ENCODE measurements at regions not wholly inside any gene's neighbourhood (a gene's known extent, or its start where the extent isn't known, plus 50 kb on each side); places are given as distances from the start of the nearest gene placed in this dataset.

GRCh38 chr20:51217347-51218045 is 194.6 kb upstream of the KCNG1 start:
- DNase-seq (ENCODE audit: low read depth) = no peak

GRCh38 chr20:51216850-51217249 is 193.9 kb upstream of the KCNG1 start:
- DNase-seq (ENCODE audit: low read depth) = no peak

DNA sequence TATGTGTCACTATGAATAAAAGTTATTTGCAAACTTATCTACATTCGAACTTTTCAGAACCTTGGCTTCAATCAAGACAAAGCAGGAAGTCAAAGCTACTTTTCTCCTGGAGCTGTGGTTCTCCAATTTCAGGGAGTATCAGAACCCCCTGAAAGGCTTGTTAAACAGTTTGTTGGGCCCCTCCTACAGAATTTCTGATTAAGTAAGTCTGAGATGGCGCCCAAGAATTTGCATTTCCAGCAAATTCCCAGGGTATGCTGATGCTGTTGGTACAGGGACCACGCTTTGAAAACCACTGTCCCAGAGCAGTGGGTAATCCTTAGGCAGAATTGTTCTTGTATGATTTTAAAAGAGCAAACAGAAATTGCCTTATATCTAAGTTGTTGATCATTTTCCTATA is 189.9 kb upstream of the KCNG1 start:
- DNase-seq (ENCODE audit: low read depth) = no peak

GRCh38 chr20:51211191-51211590 is 188.3 kb upstream of the KCNG1 start:
- DNase-seq (ENCODE audit: low read depth) = no peak

GRCh38 chr20:51210084-51210483 is 187.2 kb upstream of the KCNG1 start:
- no peak for DNase-seq (ENCODE audit: low read depth)

GRCh38 chr20:51208162-51208561 is 185.3 kb upstream of the KCNG1 start:
- DNase-seq (ENCODE audit: low read depth) = no peak

- no peak for DNase-seq (ENCODE audit: low read depth)
Measured at GRCh38 chr20:51206032-51206662, 183.2 kb upstream of the KCNG1 start.

GRCh38 chr20:51204794-51205193 is 181.9 kb upstream of the KCNG1 start:
- DNase-seq (ENCODE audit: low read depth) = no peak

- DNase-seq (ENCODE audit: low read depth) = no peak
Measured at GRCh38 chr20:51204051-51204715, 181.3 kb upstream of the KCNG1 start.

DNA sequence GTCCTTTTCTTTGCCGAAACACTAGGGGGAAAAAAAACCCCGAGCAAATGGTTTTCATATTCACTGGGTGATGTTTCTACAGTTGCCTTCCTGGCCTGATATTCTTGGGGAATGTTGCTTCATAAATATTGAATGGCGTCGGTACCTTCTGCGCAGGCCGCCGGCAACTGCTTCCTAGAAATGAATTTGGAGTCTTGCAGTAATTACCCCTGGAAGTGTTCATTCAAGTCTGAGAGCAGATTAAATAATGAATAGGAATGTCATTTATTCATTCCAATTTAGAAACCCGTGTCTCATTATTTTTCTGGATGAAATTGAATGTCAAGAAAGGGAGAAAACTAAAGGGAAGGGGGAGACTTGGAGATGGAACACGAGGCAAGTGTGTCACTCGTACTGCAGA is 179.4 kb upstream of the KCNG1 start:
- no peak for DNase-seq (ENCODE audit: low read depth)

DNA sequence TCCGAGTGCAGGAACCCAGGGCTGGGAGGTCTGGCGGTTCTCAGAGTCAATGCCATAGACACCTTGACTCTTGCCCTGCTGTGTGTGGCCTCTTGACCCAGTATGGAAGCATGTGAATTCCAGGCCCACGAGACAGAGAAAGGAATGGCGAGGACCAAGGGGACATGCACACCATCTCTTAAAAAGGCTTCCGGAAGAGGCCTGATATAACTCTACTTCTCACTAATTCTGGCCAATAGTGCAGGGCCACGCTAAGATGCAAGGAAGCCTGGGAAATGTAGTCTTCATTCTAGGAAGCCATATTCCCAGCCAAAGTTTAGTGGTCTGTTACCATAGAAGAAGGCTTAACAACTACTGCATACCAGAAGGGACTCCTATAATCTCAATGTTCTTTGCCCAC is 177.0 kb upstream of the KCNG1 start:
- no peak for DNase-seq (ENCODE audit: low read depth)

DNA sequence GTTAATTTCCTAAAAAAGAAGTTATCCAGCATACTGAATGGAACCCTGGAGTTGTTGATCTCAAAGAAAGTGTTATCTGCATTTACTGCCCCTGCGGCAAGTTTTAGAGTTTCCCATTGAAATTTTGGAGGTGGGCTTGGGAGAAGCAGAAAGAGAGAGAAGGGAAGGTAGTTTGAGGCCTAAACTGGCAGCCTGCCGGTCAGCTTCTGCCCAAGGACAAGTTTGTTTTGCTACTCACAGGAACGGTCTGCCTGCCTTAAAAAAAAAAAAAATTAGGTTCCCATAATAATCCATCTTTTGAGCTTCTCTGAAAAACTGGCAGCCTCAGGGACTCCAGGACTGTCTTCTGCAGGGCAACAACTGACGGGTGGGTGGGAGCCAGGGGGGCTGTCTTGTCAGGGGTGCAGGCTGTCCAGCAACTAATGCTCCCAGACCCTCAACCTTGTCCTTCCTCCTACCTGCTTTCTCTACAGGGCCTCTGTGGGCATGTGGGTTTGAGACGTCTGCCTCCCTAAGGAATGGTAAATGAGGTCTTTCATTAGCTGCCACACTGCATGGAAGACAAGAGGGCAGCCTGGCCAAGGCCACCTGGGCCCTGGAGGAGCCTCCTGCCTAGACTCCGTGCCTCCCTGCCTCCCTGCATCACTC is 176.1 kb upstream of the KCNG1 start:
- DNase-seq (ENCODE audit: low read depth) = no peak

DNA sequence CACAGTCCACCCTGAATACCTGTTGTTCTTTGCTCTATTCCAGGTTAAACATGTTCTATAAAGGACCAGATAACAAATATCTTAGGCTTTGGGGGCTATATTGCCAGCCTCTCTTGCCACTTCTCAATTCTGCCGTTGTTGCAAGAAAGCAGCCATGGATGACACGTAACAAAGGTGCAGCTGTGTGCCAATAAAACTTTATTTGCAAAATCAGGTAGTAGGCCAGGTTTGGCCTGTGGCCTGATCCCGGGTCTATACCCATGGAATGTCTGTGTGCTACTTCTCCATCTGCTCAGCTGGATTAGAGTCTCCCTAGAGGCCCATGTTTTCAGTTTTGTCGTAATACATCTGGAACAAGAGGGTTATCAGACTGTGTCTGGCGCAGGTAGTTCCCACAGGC is 175.3 kb upstream of the KCNG1 start:
- no peak for DNase-seq (ENCODE audit: low read depth)

DNA sequence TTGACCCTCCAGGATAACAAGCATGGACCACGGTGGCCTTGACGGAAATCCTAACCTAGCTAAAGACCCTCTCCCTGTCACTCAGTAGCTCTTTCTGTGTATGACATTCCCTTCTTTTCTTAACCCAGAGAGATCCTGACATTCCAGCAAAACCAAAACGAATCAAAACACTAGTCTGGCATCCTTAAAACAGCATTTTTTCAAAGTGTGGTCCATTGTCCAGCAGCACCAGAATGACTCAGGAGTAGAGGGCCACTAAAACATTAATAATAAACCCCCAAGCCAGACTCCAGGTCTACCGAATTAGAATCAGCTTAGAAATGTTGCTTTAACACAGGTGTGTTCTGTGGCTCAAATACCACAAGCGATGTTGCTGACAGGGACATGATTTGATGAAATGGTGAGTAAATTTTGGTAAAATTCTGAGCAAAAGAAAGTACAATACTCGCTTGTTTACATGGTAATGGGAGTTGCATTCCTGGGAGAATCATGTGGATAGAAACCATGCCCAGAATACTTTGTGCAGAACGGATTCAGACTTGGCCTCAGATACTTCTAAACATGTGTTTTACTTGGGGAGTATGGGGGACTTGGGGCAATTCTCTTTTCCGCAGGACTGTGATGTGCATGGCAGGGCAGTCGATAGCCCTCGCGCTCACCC is 174.2 kb upstream of the KCNG1 start:
- no peak for DNase-seq (ENCODE audit: low read depth)

DNA sequence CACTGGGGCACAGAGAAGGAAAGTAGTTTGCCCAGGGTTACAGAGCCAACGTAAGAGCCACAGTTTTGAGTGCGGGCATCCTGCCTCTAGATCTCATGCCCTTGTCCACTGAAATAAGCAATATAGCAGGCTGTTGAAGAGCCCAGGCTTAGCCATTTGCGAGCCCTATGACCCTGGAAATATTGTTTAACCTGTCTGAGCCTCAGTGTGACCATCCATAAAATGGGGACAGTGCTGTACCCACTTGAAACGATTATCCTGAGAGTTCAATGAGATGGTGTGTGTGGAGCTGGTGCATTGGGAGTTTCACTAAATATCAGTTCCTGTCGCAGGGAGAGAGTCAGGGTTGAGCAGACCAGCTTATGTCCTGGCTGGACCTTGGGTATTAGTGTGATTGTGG is 173.1 kb upstream of the KCNG1 start:
- DNase-seq (ENCODE audit: low read depth) = no peak

DNA sequence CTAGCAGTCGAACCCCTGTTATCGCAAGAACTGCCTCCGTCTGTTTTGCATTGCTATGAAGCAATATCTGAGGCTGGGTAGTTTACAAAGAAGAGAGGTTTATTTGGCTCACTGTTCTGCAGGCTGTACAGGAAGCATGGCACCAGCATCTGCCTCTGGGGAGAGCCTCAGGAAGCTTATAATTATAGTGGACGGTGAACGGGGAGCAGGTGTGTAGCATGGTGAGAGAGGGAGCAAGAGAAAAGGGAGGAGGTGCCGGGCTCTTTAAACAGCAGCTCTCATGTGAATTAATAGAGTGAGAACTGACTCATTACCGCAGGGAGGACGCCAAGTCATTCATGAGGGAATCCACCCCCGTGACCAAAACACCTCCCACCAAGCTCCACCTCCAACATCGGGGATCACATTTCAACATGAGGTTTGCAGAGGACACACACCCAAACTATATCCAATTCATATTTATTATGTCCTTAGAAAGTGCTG is 172.6 kb upstream of the KCNG1 start:
- DNase-seq (ENCODE audit: low read depth) = no peak

DNA sequence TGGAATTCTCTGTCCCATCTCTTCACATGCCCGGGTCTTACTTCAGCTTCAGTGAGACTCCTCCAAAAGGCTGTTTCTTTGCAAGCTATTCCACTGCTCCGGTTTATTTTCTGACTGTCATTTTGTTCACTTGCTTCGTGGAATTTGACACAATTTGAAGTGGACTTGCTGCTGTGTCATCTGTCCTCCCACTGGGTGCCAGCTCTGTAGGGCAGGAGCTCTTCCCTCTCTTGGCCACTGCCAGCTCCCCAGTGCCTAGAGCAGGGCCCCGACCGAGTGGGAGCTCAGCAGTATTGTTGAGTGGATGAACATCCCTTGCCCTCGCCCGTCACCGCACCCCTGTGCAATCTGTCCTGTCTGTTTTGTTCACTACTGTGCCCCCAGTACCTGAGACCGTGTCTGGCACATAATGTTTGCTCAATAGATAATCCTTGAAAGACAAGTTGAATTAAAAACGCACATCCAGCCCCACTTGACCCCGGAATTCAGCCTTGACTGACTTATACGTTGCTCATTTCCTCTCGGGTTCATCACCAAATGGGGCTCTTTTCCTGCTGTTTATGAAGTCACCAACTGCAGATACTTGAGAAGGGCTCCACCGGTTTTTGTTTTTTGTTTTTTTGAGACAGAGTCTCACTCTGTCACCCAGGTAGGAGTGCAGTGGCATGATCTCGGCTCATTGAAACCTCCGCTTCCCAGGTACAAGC is 170.3 kb upstream of the KCNG1 start:
- no peak for DNase-seq (ENCODE audit: low read depth)

DNA sequence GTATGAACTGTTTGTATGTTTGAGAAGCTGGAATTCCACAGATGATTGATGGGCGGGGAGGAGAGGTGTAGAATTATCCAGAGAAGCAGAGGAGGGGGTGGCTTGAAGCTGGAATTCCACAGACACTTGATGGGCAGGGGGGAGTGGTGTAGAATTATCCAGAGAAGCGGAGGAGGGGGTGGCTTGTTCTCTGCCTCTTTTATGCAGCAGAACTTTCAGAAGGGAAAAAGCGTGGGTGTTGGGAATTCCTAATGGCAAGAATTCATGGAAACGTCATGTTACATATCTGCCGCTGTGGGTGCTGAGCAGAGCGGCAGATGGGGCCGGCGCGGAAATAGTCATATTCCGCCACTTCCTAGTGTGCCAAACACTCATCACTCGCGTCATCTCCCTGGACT is 167.9 kb upstream of the KCNG1 start:
- DNase-seq (ENCODE audit: low read depth) = no peak

DNA sequence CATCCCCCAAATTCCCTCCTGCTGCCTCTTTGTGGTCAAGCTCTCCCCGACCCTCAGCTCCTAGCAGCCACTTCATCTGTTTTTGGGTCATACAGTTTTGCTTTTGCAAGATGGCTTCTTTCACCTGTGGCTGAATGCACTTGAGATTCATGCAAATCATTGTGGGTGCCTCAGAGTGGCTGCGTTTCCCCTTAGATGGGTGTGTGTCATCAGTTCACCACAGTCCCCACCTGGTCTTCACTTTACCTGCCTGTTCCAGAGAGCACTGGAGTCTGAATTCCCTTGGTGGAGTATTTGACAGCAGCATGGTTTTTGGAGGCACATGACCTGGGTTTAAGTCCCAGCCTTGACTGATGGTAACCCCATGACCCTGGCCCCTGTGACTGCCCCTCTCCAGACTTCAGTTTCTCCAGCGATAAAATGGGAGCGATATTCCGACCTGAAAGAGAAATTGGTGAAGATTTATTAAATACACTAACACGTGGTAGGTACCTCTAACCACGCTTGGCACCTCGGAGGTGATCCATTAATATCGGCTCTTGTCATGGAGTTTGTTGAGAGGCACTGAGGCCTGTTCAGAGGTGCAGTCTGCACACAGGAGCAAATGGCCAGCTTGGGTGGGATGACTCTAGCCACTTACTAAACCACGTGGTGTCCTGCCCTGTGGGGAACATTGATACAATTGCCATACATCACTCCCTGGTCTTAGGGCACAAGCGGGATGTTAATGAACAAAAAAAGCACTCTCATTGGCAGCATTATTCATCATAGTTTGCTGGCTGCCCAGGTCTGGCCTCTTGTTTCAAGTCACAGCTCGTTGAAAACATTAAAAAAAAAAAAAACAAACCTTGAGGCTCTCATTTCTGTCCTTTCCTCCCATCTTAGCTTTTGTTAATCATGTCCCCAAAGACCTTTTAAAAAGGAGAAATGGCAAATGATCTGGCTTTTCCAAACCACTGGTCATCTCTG is 167.2 kb upstream of the KCNG1 start:
- DNase-seq (ENCODE audit: low read depth) = no peak

GRCh38 chr20:51188941-51189340 is 166.0 kb upstream of the KCNG1 start:
- no peak for DNase-seq (ENCODE audit: low read depth)

GRCh38 chr20:51187261-51187660 is 164.4 kb upstream of the KCNG1 start:
- DNase-seq (ENCODE audit: low read depth) = no peak
